IMR-90 (cell line): ENCODE measurements at regions not wholly inside any gene's neighbourhood (a gene's known extent, or its start where the extent isn't known, plus 50 kb on each side); places are given as distances from the start of the nearest gene placed in this dataset.

Experiments
- BHLHE40 ChIP-seq: fragments of 150-350 bp; IDR thresholded peaks from 2 replicates; pipeline ENCODE4 v1.6.1; 2016; ENCODE audit warnings: mild to moderate bottlenecking, low read depth, low read length
- CHD1 ChIP-seq: IDR thresholded peaks from 2 replicates; pipeline ENCODE4 v1.6.1; 2012; ENCODE audit warnings: low read depth, low read length, improper control_type of control experiment
- CTCF ChIP-seq: conservative IDR thresholded peaks from 2 replicates; pipeline ENCODE4 v1.5.1; 2012; ENCODE audit warnings: mild to moderate bottlenecking, low read depth, low read length, improper control_type of control experiment
- ELK1 ChIP-seq: fragments of 150-350 bp; IDR thresholded peaks from 2 replicates; pipeline ENCODE4 v1.6.1; 2016; ENCODE audit warnings: low read depth, mild to moderate bottlenecking, low read length, moderate library complexity, borderline replicate concordance
- FOS ChIP-seq: fragments of 150-350 bp; IDR thresholded peaks from 2 replicates; pipeline ENCODE4 v1.6.1; 2016; ENCODE audit warnings: low read depth, low read length
- MAFK ChIP-seq: IDR thresholded peaks from 2 replicates; pipeline ENCODE4 v1.6.1; 2012; ENCODE audit warnings: low read depth, low read length, improper control_type of control experiment
- MXI1 ChIP-seq: IDR thresholded peaks from 2 replicates; pipeline ENCODE4 v1.6.1; 2012; ENCODE audit warnings: low read depth, mild to moderate bottlenecking, low read length, moderate library complexity, borderline replicate concordance
- NFE2L2 ChIP-seq: fragments of 150-350 bp; IDR thresholded peaks from 2 replicates; pipeline ENCODE4 v1.6.1; 2016; ENCODE audit warnings: low read depth, mild to moderate bottlenecking, low read length
- POLR2A ChIP-seq: IDR thresholded peaks from 2 replicates; pipeline ENCODE4 v1.6.1; 2012; ENCODE audit warnings: mild to moderate bottlenecking, low read depth, low read length
- RAD21 ChIP-seq: IDR thresholded peaks from 2 replicates; pipeline ENCODE4 v1.6.1; 2012; ENCODE audit warnings: low read length, improper control_type of control experiment
- RCOR1 ChIP-seq: IDR thresholded peaks from 2 replicates; pipeline ENCODE4 v1.6.1; 2012; ENCODE audit warnings: mild to moderate bottlenecking, low read length, improper control_type of control experiment; ENCODE audit not compliant: insufficient replicate concordance
- RFX5 ChIP-seq: IDR thresholded peaks from 2 replicates; pipeline ENCODE4 v1.8.0; 2012; ENCODE audit warnings: low read depth, mild to moderate bottlenecking, low read length, moderate library complexity
- SMC3 ChIP-seq: fragments of 150-350 bp; IDR thresholded peaks from 2 replicates; pipeline ENCODE4 v1.6.1; 2016; ENCODE audit warnings: low read depth, mild to moderate bottlenecking, antibody characterized with exemption, low read length, moderate library complexity
- USF2 ChIP-seq: fragments of 150-350 bp; IDR thresholded peaks from 2 replicates; pipeline ENCODE4 v1.6.1; 2017; ENCODE audit warnings: mild to moderate bottlenecking, antibody characterized with exemption, low read length, low read depth

- TF ChIP-seq CTCF, result no peak
- TF ChIP-seq ELK1, result no peak
- no peak for TF ChIP-seq RCOR1
- no peak for TF ChIP-seq POLR2A
- TF ChIP-seq RFX5, result no peak
- TF ChIP-seq MXI1, result no peak
- no peak for TF ChIP-seq BHLHE40
- TF ChIP-seq MAFK, result no peak
- TF ChIP-seq USF2, result no peak
- TF ChIP-seq CHD1, result no peak
- TF ChIP-seq FOS, result no peak
- no peak for TF ChIP-seq SMC3
- TF ChIP-seq NFE2L2, result no peak
- no peak for TF ChIP-seq RAD21
These were observed 84.1 kb downstream of the RBMX2 start for GRCh38 chrX:130485870-130486269.
